Endothelial cell of umbilical vein (primary cell): ENCODE measurements at regions not wholly inside any gene's neighbourhood (a gene's known extent, or its start where the extent isn't known, plus 50 kb on each side); places are given as distances from the start of the nearest gene placed in this dataset.
"Not testable (repeated sequence)": the region's sequence is repeated elsewhere in the genome, so short reads cannot be mapped to it uniquely, and the experiment has no call there.

Experiments used
- BruUV-seq: library from RNA; stranded (reverse); fragments of 400-500 nt; replicated peaks from 2 replicates; lab custom pipeline; 2021; lab: Mats Ljungman, UMichigan
- CTCF ChIA-PET: fragments of 300-600, 350-600 bp; sonication (Branson Sonifier 250); formaldehyde crosslinking; loops from one replicate; lab custom pipeline; 2021; ENCODE audit warnings: antibody characterized with exemption, inconsistent platforms; lab: Charles Lee
- POLR2A ChIA-PET: fragments of 300-600, 350-600 bp; sonication (Branson Sonifier 250); formaldehyde crosslinking; loops from one replicate; lab custom pipeline; 2021; ENCODE audit warnings: antibody characterized with exemption, inconsistent platforms; lab: Charles Lee
- DNase-seq: peaks from one replicate; pipeline ENCODE4 v3.0.0-alpha.2; 2011; ENCODE audit warnings: low read depth, low spot score
- FAIRE-seq: peaks from 2 replicates; lab custom pipeline; 2011; peaks lifted over from hg19 to GRCh38; lab: Jason Lieb, UNC
- H2AFZ ChIP-seq: 2 replicates; pipeline ENCODE4 v1.6.0; 2012; ENCODE audit warnings: low read depth, low read length, control low read depth, inconsistent platforms
- H3K27ac ChIP-seq: 2 replicates; pipeline ENCODE4 v1.5.1; 2011; ENCODE audit warnings: low read depth, mild to moderate bottlenecking, control low read depth, low read length, moderate library complexity; ENCODE audit not compliant: insufficient read depth
- H3K27me3 ChIP-seq, 2 experiments: 2 replicates each; pipeline versions ENCODE4 v1.6.0 to v1.6.1; 2011; ENCODE audit warnings: low read length in 2 of 2, mixed read lengths in 1 of 2; ENCODE audit not compliant: control insufficient read depth in 2 of 2, insufficient read depth in 2 of 2
- H3K36me3 ChIP-seq, 2 experiments: 2 replicates in 1 of 2; 3 replicates in 1 of 2; pipeline ENCODE4 v1.5.1; 2011; ENCODE audit warnings: low read length in 2 of 2, mild to moderate bottlenecking in 1 of 2, moderate library complexity in 1 of 2; ENCODE audit not compliant: control insufficient read depth in 2 of 2, insufficient read depth in 2 of 2; ENCODE audit errors: extremely low read depth in 1 of 2
- H3K4me1 ChIP-seq: 3 replicates; pipeline ENCODE4 v1.5.1; 2011; ENCODE audit warnings: mild to moderate bottlenecking, low read length; ENCODE audit not compliant: control insufficient read depth, insufficient read depth; ENCODE audit errors: extremely low read depth
- H3K4me2 ChIP-seq: 2 replicates; pipeline ENCODE4 v1.6.1; 2011; ENCODE audit warnings: low read length, control low read depth, mixed read lengths; ENCODE audit not compliant: insufficient read depth
- H3K4me3 ChIP-seq, 3 experiments: fragments of 200-600 bp in 1 of 3; sonication (generic), shearing (Covaris generic) in 1 of 3; replicated peaks in 1 of 3; 2 replicates each; pipeline ENCODE4 v1.5.1; 2011 to 2016; ENCODE audit warnings: control low read depth in 3 of 3, low read length in 3 of 3, mild to moderate bottlenecking in 2 of 3, inconsistent platforms in 1 of 3, low read depth in 1 of 3, moderate library complexity in 1 of 3; ENCODE audit not compliant: insufficient read depth in 1 of 3
- H3K79me2 ChIP-seq: 2 replicates; pipeline ENCODE4 v1.6.0; 2012; ENCODE audit warnings: low read length, inconsistent platforms; ENCODE audit not compliant: control insufficient read depth, insufficient read depth
- H3K9ac ChIP-seq: replicated peaks from 2 replicates; pipeline ENCODE3; 2011; ENCODE audit warnings: low read length, control low read depth; ENCODE audit not compliant: insufficient read depth; ENCODE audit errors: extremely low read depth
- H3K9me1 ChIP-seq: replicated peaks from 3 replicates; pipeline ENCODE4 v1.6.0; 2011; ENCODE audit warnings: mild to moderate bottlenecking, low read length; ENCODE audit not compliant: control insufficient read depth, insufficient read depth; ENCODE audit errors: extremely low read depth
- H3K9me3 ChIP-seq: replicated peaks from 2 replicates; pipeline ENCODE4 v1.5.1; 2012; ENCODE audit warnings: low read length, inconsistent platforms; ENCODE audit not compliant: control insufficient read depth, insufficient read depth
- H4K20me1 ChIP-seq: replicated peaks from 2 replicates; pipeline ENCODE3; 2011; ENCODE audit warnings: mild to moderate bottlenecking, low read length; ENCODE audit not compliant: control insufficient read depth, insufficient read depth; ENCODE audit errors: extremely low read depth
- CTCF ChIP-seq, 2 donors: IDR thresholded peaks; 1 replicate in 1 of 2; 2 replicates in 1 of 2; pipeline ENCODE4 v1.5.1; 2011; ENCODE audit warnings: low read length in 2 of 2, mild to moderate bottlenecking in 2 of 2, moderate library complexity in 2 of 2, control low read depth in 1 of 2, inconsistent platforms in 1 of 2, low read depth in 1 of 2; ENCODE audit not compliant: insufficient read depth in 1 of 2; ENCODE audit errors: extremely low read depth in 1 of 2
- EZH2 ChIP-seq: IDR thresholded peaks from 2 replicates; pipeline ENCODE4 v1.6.1; 2012; ENCODE audit warnings: borderline replicate concordance, low read depth, mild to moderate bottlenecking, moderate library complexity, low read length, inconsistent platforms; ENCODE audit not compliant: severe bottlenecking
- FOS ChIP-seq: IDR thresholded peaks from 2 replicates; pipeline ENCODE4 v1.6.1; 2011; ENCODE audit warnings: mild to moderate bottlenecking, low read length, moderate library complexity, borderline replicate concordance; ENCODE audit not compliant: insufficient read depth
- GATA2 ChIP-seq: IDR thresholded peaks from 2 replicates; pipeline ENCODE4 v1.7.0; 2011; ENCODE audit warnings: low read depth, mild to moderate bottlenecking, moderate library complexity, mixed read lengths, low read length; ENCODE audit not compliant: insufficient read length, insufficient read depth
- JUN ChIP-seq: IDR thresholded peaks from 2 replicates; pipeline ENCODE4 v1.6.1; 2011; ENCODE audit warnings: borderline replicate concordance, low read depth; ENCODE audit not compliant: insufficient read length, insufficient read depth
- MAX ChIP-seq: IDR thresholded peaks from 2 replicates; pipeline ENCODE4 v1.6.1; 2011; ENCODE audit not compliant: insufficient read depth, insufficient read length
- MYC ChIP-seq: IDR thresholded peaks from one replicate; pipeline ENCODE4 v1.6.1; 2011; ENCODE audit warnings: mild to moderate bottlenecking, low read depth, low read length
- POLR2A ChIP-seq: IDR thresholded peaks from 2 replicates; pipeline ENCODE4 v1.6.1; 2012; ENCODE audit warnings: low read depth, mild to moderate bottlenecking, control low read depth, low read length
- POLR2AphosphoS5 ChIP-seq: IDR thresholded peaks from 2 replicates; pipeline ENCODE4 v1.6.1; 2012; ENCODE audit warnings: low read depth, mild to moderate bottlenecking, control low read depth, low read length, moderate library complexity; ENCODE audit not compliant: insufficient read depth
- dilution Hi-C: fragments of 300-500 bp; cut with MboI; formaldehyde crosslinking; loops from one replicate; pipeline ENCODE4 v1.15.0; 2019; ENCODE audit warnings: low sequenced_read_pairs; ENCODE audit not compliant: extremely low pct_ligation_motif_present
- intact Hi-C: fragments of 100-400 bp; cut with micrococcal nuclease; formaldehyde crosslinking; loops from one replicate; pipeline ENCODE4 v1.10.0; 2022

- H4K20me1 ChIP-seq = no peaks in the 10 kb centered on the region
- BruUV-seq = no TSS peak
- no peak overlapping the region for H2AFZ ChIP-seq
- TF ChIP-seq MYC (no peak), GATA2 (no peak), POLR2A (no peak), JUN (no peak), EZH2 (no peak), POLR2AphosphoS5 (no peak), MAX (no peak), FOS (no peak), CTCF (IDR thresholded peaks at IDR 0.05; ENCODE audit: extremely low read depth in 1 of 2, insufficient read depth in 1 of 2, low read depth in 1 of 2, low read length in 2 of 2) (no peak)
- intact Hi-C loops = no loop called here
- H3K79me2 ChIP-seq = no peaks in the 10 kb centered on the region
- no peaks in the 10 kb centered on the region for H3K36me3 ChIP-seq
- no peaks in the 10 kb centered on the region for H3K9me3 ChIP-seq
- no peak overlapping the region for H3K9ac ChIP-seq
- H3K4me2 ChIP-seq = no peak overlapping the region
- no peak for DNase-seq
- POLR2A ChIA-PET = no interaction called here
- no peak for FAIRE-seq
- CTCF ChIA-PET = interaction anchor here (0.6 kb wide), 1 partner anchor 159 kb away, joined by 3 read pairs; no protein-coding TSS in a partner anchor
- H3K4me1 ChIP-seq = no peaks in the 10 kb centered on the region
- H3K27me3 ChIP-seq = no peaks in the 10 kb centered on the region
- dilution Hi-C loops = no loop called here
- no peak overlapping the region for H3K27ac ChIP-seq
- no peak overlapping the region for H3K4me3 ChIP-seq
- no peaks in the 10 kb centered on the region for H3K9me1 ChIP-seq
Measured at GRCh38 chr1:229007701-229008100, 263.2 kb upstream of the RAB4A start.

- CTCF ChIA-PET = interaction anchor here (0.6 kb wide), 1 partner anchor 160 kb away, joined by 3 read pairs; no protein-coding TSS in a partner anchor
- dilution Hi-C loops, H3K4me1 ChIP-seq, H4K20me1 ChIP-seq, H3K36me3 ChIP-seq, H3K79me2 ChIP-seq, POLR2A ChIA-PET, H3K4me3 ChIP-seq, H3K9me3 ChIP-seq, FAIRE-seq, H3K27me3 ChIP-seq, intact Hi-C loops, H3K9ac ChIP-seq, DNase-seq, H3K9me1 ChIP-seq, H3K27ac ChIP-seq, H2AFZ ChIP-seq, H3K4me2 ChIP-seq, BruUV-seq: not testable (repeated sequence)
Measured at GRCh38 chr1:229008347-229008746, 262.6 kb upstream of the RAB4A start.
